HG02870 (cell line): ENCODE measurements at regions not wholly inside any gene's neighbourhood (a gene's known extent, or its start where the extent isn't known, plus 50 kb on each side); places are given as distances from the start of the nearest gene placed in this dataset.

ENCODE experiments used
- ATAC-seq: cut with Tn5 transposase; IDR thresholded peaks from one replicate; pipeline ENCODE4 v1.9.1; 2021; ENCODE audit warnings: mild to moderate bottlenecking, moderate library complexity; ENCODE audit not compliant: unreplicated experiment

DNA sequence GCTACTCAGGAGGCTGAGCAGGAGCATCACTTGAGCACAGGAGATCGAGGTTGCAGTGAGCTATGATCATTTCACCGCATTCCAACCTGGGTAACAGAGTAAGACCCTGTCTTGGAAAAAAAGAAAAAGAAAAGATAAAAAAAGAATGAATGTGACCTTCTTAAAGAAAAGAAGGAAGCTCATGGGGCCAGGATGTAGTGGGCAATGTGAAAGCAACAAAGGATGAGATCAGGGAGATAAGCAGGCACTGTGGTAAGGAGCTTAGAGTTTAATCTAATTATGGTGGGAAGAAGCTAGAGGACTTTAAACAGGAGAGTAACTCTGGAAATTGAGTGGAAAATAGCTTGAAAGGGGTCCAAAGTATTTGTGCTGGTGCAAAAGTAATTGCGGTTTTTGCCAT, 231.6 kb upstream of the UBE2E2 start:
- no peak for ATAC-seq

DNA sequence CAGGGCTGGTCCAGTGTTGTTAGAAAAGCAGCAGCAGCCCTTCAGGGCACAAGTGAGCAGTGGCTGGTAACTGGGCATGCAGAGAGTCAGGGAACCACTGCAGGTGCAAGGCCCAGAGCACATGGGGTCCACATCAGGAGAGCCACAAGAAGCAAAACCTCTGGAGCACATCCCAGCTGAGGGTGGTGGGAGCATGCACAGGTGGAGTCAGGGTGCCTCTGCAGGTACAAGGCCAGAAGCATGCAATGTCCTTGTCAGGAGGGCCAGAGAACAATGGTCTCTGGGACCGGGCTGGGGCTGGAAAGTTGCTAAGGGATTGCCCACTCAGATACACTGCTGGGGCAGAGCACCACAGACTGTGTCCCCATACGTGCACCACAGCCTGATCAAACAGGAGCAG, 226.1 kb upstream of the UBE2E2 start:
- ATAC-seq: no peak

GRCh38 chr3:22977650-22978289, 225.4 kb upstream of the UBE2E2 start:
- no peak for ATAC-seq

DNA sequence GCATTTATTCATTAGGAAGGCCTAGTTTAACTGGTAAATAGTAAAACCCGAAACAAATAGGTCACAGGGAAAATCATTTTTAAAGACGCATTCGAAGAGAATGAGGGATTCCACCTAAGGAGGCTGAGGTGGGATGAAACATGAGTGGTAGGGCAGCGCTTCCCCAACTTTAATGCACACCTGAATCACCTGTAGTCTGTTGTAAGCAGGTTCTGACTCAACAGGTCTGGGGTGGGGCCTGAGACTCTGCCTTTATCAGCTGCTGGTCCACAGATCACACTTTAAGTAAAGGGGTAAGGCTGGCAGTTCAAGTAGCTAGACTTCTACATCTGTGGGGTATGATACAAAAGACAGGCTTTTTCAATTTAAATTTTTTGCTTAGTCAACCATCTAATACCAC, 223.5 kb upstream of the UBE2E2 start:
- ATAC-seq: no peak

GRCh38 chr3:22980346-22980745, 222.8 kb upstream of the UBE2E2 start:
- ATAC-seq: no peak

- no peak for ATAC-seq
These were observed 222.0 kb upstream of the UBE2E2 start for GRCh38 chr3:22981166-22981565.

DNA sequence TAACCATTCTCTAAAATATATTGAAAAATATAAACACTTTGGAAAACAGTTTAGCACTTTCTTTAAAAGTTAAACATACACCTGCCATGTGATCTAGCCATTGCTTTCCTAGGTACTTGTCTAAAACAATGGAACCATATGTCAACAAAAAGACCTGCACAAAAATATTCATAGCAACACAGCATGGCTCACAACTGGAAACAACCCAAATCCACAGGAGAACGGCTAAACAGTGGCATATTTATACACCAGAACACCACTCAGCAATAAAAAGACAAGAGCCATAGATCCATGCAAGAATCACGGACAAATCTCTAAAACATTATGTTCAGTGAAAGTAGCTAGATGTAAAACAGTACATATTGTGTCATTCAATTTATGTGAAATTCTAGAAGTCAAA, 221.3 kb upstream of the UBE2E2 start:
- no peak for ATAC-seq

- no peak for ATAC-seq
These were observed 220.0 kb upstream of the UBE2E2 start for GRCh38 chr3:22982981-22983587.

DNA sequence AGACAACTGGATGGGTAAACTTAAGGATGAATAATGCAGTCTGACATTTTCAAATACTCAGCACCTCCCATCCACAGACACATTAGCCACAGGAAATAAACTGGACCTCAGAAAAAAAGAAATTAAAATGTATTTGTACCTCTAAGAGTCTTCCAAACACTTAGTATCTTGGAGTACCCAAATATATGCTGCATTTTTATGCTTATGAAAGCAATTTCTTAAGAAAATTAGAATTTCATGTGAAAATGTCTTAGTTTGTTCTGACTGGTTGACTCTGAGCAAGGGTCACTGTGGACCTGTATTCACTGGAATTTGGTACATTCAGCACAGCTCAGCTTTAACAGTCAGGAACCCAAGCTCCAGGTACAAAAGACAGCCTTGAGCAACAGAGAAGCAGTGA, 216.2 kb upstream of the UBE2E2 start:
- no peak for ATAC-seq

DNA sequence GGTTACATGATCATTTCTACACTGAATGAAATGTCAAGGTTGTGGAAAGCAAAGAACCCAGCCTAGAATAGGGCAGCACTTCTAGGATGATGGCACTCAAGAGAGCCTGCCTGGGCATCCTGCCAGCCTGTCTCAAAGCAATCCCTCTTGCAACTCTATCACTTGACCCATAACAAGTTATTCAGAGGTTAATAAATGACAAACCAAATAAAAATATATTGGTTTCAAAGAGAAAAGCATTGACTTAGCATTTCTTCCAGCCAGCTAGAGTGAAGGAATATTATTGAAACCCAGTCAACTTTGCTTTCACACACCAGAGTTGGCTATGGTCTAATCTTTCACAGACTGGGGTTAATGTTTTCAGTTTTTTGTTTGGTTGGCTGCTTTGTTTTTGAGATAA, 214.6 kb upstream of the UBE2E2 start:
- no peak for ATAC-seq

- no peak for ATAC-seq
These were observed 213.4 kb upstream of the UBE2E2 start for GRCh38 chr3:22989716-22990115.

- ATAC-seq: no peak
These were observed 212.6 kb upstream of the UBE2E2 start for GRCh38 chr3:22990291-22991200.

- no peak for ATAC-seq
These were observed 208.3 kb upstream of the UBE2E2 start for GRCh38 chr3:22994781-22995180.

DNA sequence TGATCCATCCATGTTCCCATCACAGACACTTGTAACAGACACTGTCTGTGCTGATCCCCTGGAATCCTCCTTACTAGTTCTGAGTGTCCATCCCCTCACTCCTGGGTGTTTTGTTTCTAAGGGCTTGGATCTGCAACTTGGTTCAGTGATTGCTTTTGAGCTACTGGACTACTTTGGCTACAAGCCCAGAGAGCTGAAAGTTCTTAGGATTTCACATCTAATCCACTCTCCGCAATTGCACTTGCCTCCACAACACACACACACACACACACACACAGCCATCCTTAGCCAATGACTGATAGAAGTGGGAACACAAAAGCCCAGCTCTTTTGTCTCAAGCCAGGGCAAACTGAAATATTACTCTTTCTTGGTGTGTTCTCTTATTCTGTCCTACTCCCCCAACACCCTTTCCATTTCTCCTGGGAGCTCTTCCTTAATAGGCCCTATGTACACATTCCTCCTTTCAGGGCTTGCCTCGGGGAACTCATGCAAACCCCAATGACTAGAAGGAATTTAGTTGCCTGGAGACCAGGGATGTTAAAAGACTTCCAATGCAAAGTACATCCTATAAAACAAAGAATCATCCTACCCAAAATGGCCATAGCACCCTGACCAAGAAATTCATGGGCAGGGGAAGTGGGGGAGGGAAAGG, 206.1 kb upstream of the UBE2E2 start:
- no peak for ATAC-seq

DNA sequence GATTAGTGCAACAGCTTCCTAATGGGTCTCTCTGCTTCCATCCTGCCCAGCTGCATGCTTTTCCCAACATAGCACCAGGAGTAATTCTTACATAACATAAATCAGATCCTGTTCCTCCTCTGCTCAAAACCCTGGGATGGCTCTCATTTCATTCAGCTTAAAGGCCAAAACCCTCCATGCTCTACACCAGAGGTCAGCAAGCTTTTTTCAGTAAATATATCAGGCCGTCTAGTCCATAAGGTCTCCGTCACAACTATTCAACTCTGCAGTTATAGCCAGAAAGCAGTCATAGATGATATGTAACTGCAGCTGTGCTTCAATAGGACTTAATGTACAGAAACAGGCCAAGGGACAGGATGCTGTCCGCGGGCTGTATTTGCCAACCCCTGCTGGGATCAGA, 202.8 kb upstream of the UBE2E2 start:
- no peak for ATAC-seq

- no peak for ATAC-seq
These were observed 201.0 kb upstream of the UBE2E2 start for GRCh38 chr3:23002151-23002550.

GRCh38 chr3:23002836-23003732, 200.0 kb upstream of the UBE2E2 start:
- ATAC-seq: no peak

GRCh38 chr3:23003733-23004046, 199.4 kb upstream of the UBE2E2 start:
- ATAC-seq: no peak

- no peak for ATAC-seq
These were observed 198.2 kb upstream of the UBE2E2 start for GRCh38 chr3:23004971-23005370.

- no peak for ATAC-seq
These were observed 185.3 kb upstream of the UBE2E2 start for GRCh38 chr3:23017801-23018200.
